Muscle of leg (tissue), 3 donors: ENCODE measurements at regions not wholly inside any gene's neighbourhood (a gene's known extent, or its start where the extent isn't known, plus 50 kb on each side); places are given as distances from the start of the nearest gene placed in this dataset.

Source experiments
- DNase-seq: peaks from one replicate; pipeline ENCODE4 v3.0.0; 2013
- H3K27ac ChIP-seq: one replicate; pipeline ENCODE4 v1.5.1; 2013; ENCODE audit warnings: mild to moderate bottlenecking, low read length, control low read depth
- H3K27me3 ChIP-seq: one replicate; pipeline ENCODE4 v1.6.1; 2013; ENCODE audit warnings: low read length; ENCODE audit not compliant: control insufficient read depth, insufficient read depth
- H3K36me3 ChIP-seq: one replicate; pipeline ENCODE4 v1.6.1; 2013; ENCODE audit warnings: low read length; ENCODE audit not compliant: control insufficient read depth, insufficient read depth
- H3K4me1 ChIP-seq: one replicate; pipeline ENCODE4 v1.6.1; 2013; ENCODE audit warnings: low read length; ENCODE audit not compliant: control insufficient read depth, insufficient read depth
- H3K4me3 ChIP-seq: one replicate; pipeline ENCODE4 v1.5.1; 2013; ENCODE audit warnings: low read length, control low read depth
- H3K9me3 ChIP-seq: replicated peaks from 2 replicates; pipeline ENCODE4 v1.6.1; 2013; ENCODE audit warnings: low read depth, low read length; ENCODE audit not compliant: control insufficient read depth
- WGBS: methylation state at CpG from one replicate; pipeline ENCODE4 v1.1.5; 2013; ENCODE audit warnings: missing lambda C conversion rate; ENCODE audit not compliant: insufficient coverage; 5-methylcytosine and 5-hydroxymethylcytosine counted together

DNA sequence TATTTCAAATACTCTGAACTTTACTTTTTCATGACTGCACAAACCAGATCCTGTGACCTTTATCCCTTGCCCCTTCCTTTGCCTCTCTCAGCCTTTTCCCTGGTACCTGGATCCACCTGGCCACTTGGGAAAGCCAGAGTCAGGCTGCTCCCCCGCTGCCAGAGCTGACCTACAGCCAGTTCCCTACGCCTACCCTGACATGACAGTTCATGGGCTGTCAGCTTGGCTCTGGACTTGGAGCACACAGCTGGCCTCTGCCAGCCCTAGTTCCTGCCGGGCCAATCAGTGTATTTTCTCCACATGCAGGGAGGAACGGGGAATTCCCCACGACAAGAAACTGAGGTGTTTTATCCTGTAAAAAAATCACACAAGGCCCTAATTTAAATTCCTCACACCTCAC is 382.6 kb downstream of the INSC start:
- peaks cover 10% of the 10 kb centered on the region for H3K4me1 ChIP-seq
- no peaks in the 10 kb centered on the region for H3K36me3 ChIP-seq
- H3K9me3 ChIP-seq, result no peaks in the 10 kb centered on the region
- DNase-seq, result peak; percentile 12
- H3K27me3 ChIP-seq, result no peaks in the 10 kb centered on the region
- H3K4me3 ChIP-seq, result no peak overlapping the region
- H3K27ac ChIP-seq, result no peak overlapping the region
- WGBS, result 73% methylated on average over 2 of the region's 5 CpGs

DNA sequence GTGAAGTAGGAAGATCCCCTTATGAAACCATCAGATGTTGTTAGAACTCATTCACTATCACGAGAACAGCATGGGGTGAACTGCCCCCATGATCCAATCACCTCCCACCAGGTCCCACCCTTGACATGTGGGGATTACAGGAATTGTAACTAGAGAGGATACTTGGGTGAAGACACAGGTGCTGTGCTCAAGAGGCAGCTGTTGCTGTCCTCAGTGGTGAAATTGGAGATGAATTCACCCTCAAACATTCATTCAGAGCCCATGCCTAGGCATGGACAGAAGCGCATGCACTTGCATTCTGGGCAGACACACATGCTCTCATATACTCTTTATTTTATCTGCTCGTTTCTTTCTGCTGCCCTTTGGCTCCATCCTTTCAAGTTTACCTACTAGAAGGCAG is 385.0 kb downstream of the INSC start:
- no peak overlapping the region for H3K27ac ChIP-seq
- no peaks in the 10 kb centered on the region for H3K27me3 ChIP-seq
- no peak overlapping the region for H3K4me3 ChIP-seq
- no peaks in the 10 kb centered on the region for H3K9me3 ChIP-seq
- WGBS, result no CpG with 5 or more reads among the region's 3 CpGs
- peaks cover 10% of the 10 kb centered on the region for H3K4me1 ChIP-seq
- DNase-seq, result peak; percentile 54
- H3K36me3 ChIP-seq, result no peaks in the 10 kb centered on the region

DNA sequence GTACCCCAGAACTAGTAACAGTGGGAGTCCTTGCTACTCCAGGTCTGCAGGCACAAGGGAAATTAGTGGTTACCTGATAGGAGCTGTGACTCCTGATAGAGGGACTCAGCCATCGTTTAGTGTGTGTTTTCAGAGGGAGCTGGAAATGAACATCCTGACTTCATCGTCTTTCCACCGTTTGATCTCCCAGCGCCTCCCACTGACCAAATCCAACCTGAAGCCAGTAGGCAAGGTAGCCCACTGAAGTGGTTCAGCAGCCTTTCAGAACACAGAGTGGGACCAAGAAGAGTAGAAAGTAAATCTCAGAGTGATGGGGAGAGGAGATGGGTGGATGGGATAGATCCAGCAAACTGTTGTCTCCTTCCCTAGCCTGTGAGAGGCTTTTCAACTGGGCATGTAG is 385.9 kb downstream of the INSC start:
- WGBS, result 40% methylated on average over 1 of the region's 4 CpGs
- DNase-seq, result no peak
- H3K4me1 ChIP-seq, result peaks cover 10% of the 10 kb centered on the region
- no peaks in the 10 kb centered on the region for H3K27me3 ChIP-seq
- no peaks in the 10 kb centered on the region for H3K9me3 ChIP-seq
- no peaks in the 10 kb centered on the region for H3K36me3 ChIP-seq
- no peak overlapping the region for H3K4me3 ChIP-seq
- H3K27ac ChIP-seq, result no peak overlapping the region

DNA sequence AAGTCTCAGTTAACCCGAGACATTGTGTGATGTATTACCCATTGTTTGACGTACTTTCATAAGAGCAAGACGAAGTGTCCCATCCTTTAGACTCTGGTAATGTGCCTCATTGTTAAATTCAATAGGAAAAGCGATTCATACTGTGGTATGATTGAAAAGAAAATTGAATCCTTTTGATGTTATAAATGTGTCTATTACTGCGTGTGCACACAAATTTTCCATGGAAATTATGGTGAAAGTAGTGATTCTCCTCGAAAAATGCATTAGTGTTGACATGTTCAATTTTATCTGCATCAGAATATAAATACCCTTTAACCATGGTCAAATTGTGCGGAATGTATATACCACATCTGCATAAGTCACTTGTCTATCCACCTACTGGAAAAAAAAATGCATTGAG is 386.8 kb downstream of the INSC start:
- H3K4me3 ChIP-seq, result no peak overlapping the region
- DNase-seq, result no peak
- peaks cover 10% of the 10 kb centered on the region for H3K4me1 ChIP-seq
- H3K36me3 ChIP-seq, result no peaks in the 10 kb centered on the region
- WGBS, result 82% methylated on average over 2 of the region's 7 CpGs
- H3K9me3 ChIP-seq, result no peaks in the 10 kb centered on the region
- no peaks in the 10 kb centered on the region for H3K27me3 ChIP-seq
- H3K27ac ChIP-seq, result no peak overlapping the region

DNA sequence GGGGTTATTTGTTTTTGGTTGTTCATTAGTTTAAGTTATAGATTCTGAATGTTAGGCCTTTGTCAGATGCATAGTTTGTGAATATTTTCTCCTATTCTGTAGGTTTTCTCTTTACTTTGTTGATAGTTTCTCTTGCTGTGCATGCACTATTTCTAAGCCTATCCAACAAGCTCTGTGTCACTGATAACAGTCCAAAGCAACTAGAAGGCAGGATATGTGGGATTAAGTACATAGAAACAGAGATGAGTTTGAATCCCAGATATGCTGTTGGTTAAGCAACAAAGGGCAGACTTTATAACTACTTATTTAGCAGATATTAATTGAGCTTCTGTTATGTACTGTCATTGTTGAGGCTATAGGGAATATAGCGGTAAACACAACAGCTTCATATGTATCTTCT is 390.4 kb downstream of the INSC start:
- DNase-seq, result no peak
- Histone ChIP-seq H3K27ac (no peak overlapping the region), H3K4me1 (peaks cover 4% of the 10 kb centered on the region), H3K27me3 (no peaks in the 10 kb centered on the region), H3K36me3 (no peaks in the 10 kb centered on the region), H3K4me3 (no peak overlapping the region), H3K9me3 (no peaks in the 10 kb centered on the region)
- no CpG with 5 or more reads among the region's 1 CpG for WGBS

DNA sequence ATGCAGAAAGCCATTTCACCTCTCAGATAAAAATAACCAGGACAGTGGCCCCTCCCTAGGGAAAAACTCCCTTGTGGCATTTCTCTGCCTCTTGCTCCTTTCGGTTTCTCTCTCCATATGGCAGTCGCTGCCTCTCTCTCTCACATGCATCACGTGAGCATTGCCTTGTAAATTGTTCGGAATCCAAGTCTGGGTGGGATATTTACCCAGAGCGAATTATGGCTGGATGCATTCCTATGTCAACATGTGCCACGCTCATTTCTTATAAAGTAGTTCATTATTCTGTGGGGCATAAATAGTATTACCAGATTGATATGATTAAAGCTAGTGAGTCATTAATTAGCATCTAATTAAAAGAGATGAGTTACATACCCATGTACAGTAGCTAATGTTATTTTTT is 392.9 kb downstream of the INSC start:
- no peaks in the 10 kb centered on the region for H3K27me3 ChIP-seq
- DNase-seq, result no peak
- no peaks in the 10 kb centered on the region for H3K4me1 ChIP-seq
- H3K4me3 ChIP-seq, result no peak overlapping the region
- no peak overlapping the region for H3K27ac ChIP-seq
- H3K36me3 ChIP-seq, result no peaks in the 10 kb centered on the region
- H3K9me3 ChIP-seq, result no peaks in the 10 kb centered on the region
- 57% methylated on average over 1 of the region's 6 CpGs for WGBS

DNA sequence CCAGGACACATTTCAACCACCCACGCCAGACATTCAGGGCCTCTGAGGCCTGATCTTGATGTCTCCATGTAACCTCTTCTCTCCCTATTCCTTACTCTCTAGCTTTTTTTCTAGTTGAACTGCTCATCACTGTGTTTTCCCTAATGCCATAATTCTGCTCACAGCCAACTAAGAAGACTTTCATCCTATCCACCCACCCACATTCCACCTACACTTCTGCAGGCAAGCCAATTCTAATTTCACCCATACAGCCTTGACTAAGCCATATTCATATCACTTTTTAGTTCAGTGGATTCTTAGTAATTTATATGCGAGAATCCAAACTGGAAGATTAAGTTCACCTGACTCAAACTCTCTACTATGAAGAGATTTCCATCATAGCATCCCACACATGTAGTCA is 394.4 kb downstream of the INSC start:
- H3K4me3 ChIP-seq, result no peak overlapping the region
- H3K27ac ChIP-seq, result no peak overlapping the region
- no peaks in the 10 kb centered on the region for H3K4me1 ChIP-seq
- DNase-seq, result no peak
- 81% methylated on average over 1 of the region's 2 CpGs for WGBS
- no peaks in the 10 kb centered on the region for H3K27me3 ChIP-seq
- H3K9me3 ChIP-seq, result no peaks in the 10 kb centered on the region
- H3K36me3 ChIP-seq, result no peaks in the 10 kb centered on the region

DNA sequence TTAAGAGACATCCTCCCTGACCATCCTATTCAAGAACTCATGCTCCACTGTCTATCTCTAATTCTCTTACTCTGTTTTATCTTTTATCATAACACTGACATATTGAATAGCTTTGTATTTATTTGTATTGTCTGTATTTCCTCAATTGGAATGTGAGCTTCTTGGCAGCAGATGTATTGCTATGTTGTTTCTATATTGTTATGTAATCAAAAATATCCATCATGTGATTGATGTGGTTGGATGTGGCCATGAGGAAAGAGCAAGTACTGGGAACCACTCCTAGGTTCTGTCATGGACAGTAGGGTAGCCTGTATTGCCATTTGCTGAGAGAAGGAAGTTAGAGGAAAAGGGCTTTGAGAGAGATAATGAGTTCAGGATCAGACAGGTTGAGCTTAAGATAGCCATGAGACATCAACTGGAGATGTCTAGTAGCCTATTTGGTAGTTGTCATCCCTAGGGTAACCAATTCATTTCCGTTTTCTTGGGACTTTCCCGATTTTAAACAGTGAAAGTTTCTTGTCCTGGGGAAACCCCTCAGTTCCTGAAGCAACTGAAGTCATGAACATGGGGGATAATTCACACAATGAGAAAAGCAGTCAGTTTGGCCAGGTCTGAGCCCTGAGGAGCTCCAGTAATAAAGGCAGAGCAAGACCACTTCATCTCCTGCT is 404.5 kb downstream of the INSC start:
- Histone ChIP-seq H3K27ac (no peak overlapping the region), H3K9me3 (no peaks in the 10 kb centered on the region), H3K27me3 (no peaks in the 10 kb centered on the region), H3K4me3 (no peak overlapping the region), H3K4me1 (no peaks in the 10 kb centered on the region), H3K36me3 (no peaks in the 10 kb centered on the region)
- DNase-seq, result no peak
- WGBS, result no CpG with 5 or more reads among the region's 2 CpGs

DNA sequence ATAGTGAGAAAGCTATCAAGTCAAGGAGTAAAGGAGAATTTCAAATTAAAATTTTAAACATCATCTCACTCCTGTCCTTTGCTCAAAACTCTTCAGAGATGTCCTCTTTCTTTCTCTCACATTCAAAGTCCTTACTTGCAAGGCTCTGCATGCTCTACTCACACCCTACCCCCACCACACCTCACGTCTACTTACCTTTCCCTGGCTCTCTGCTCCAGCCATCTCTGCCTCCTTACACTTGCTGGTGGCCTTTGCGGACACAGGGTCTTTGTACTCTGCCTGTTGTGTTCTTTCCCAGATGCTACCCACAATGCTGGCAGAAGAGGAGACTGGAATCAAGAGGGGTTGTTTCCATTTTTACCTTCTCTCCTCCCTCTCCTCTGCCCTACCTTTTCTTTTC is 405.2 kb downstream of the INSC start:
- Histone ChIP-seq H3K4me3 (no peak overlapping the region), H3K27me3 (no peaks in the 10 kb centered on the region), H3K36me3 (no peaks in the 10 kb centered on the region), H3K27ac (no peak overlapping the region), H3K4me1 (no peaks in the 10 kb centered on the region), H3K9me3 (no peaks in the 10 kb centered on the region)
- WGBS, result 44% methylated on average over 1 of the region's 2 CpGs
- no peak for DNase-seq

DNA sequence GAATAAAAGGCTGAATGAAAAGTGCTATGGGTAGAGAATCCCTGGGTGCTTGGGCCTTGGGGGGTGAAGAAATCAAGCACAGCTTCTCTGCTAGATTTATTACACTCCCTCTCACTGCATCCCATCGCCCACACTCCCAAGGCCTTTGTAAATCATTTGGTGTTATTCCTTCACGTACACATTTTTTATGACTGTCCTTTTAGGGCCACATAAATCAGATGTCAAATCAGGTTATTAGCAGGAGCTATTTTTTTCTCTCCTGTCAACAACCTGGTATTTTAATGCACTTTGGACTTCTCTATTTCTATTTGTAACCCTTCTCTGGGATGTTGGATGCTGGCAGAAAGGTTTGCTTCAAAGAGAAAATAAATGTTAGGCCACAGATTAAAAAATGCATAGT is 408.8 kb downstream of the INSC start:
- Histone ChIP-seq H3K27me3 (no peaks in the 10 kb centered on the region), H3K36me3 (no peaks in the 10 kb centered on the region), H3K27ac (no peak overlapping the region), H3K4me1 (no peaks in the 10 kb centered on the region), H3K9me3 (peaks cover 17% of the 10 kb centered on the region), H3K4me3 (no peak overlapping the region)
- WGBS, result 20% methylated on average over 1 of the region's 2 CpGs
- no peak for DNase-seq

DNA sequence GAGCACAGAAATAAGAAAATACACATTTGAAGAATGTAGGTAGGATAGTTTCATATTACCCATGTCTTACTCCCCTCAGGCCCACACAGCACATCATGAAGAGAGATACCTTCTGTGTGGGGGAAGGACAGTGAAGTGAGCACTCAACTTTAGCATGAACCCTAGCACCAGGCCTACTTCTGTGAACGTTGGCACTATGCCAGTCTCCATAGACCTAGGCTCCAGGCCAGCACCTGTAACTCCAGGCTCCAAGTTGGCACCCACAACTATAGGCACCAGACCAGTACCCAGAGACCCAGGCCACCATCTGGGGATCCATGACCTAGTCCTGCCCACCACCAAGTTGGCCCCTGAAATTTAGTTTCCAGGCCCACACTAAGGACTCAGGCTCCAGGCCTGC is 410.9 kb downstream of the INSC start:
- no peak overlapping the region for H3K4me3 ChIP-seq
- no peak overlapping the region for H3K27ac ChIP-seq
- H3K27me3 ChIP-seq, result no peaks in the 10 kb centered on the region
- no peaks in the 10 kb centered on the region for H3K36me3 ChIP-seq
- no peak for DNase-seq
- H3K4me1 ChIP-seq, result no peaks in the 10 kb centered on the region
- 78% methylated on average over 1 of the region's 1 CpG for WGBS
- H3K9me3 ChIP-seq, result peaks cover 17% of the 10 kb centered on the region
